ENCODE measurements at regions not wholly inside any gene's neighbourhood (a gene's known extent, or its start where the extent isn't known, plus 50 kb on each side); places are given as distances from the start of the nearest gene placed in this dataset.

GRCh38 chr6:112429226-112429625 lies 82.1 kb downstream of the RFPL4B start:
- TF ChIP-seq CTCF (conservative IDR thresholded peaks at IDR 0.05; ENCODE audit: low read depth in 2 of 2) (peak; percentile 61 to 75), EZH2phosphoT487 (IDR thresholded peaks at IDR 0.05; ENCODE audit: unreplicated experiment) (no peak), REST (IDR thresholded peaks at IDR 0.05; ENCODE audit: unreplicated experiment) (no peak), ZNF331 (CRISPR knock-in tag; IDR thresholded peaks at IDR 0.05; ENCODE audit: low read depth) (no peak), POLR2AphosphoS5 (IDR thresholded peaks at IDR 0.05; ENCODE audit: low read depth) (no peak), JUNB (IDR thresholded peaks at IDR 0.05; ENCODE audit: unreplicated experiment) (no peak), CREB1 (CRISPR knock-in tag; IDR thresholded peaks at IDR 0.05; ENCODE audit: low read depth) (no peak)
- TF ChIP-seq, protein P1, sequence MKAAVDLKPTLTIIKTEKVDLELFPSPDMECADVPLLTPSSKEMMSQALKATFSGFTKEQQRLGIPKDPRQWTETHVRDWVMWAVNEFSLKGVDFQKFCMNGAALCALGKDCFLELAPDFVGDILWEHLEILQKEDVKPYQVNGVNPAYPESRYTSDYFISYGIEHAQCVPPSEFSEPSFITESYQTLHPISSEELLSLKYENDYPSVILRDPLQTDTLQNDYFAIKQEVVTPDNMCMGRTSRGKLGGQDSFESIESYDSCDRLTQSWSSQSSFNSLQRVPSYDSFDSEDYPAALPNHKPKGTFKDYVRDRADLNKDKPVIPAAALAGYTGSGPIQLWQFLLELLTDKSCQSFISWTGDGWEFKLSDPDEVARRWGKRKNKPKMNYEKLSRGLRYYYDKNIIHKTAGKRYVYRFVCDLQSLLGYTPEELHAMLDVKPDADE (IDR thresholded peaks at IDR 0.05), result no peak
